ENCODE measurements at regions not wholly inside any gene's neighbourhood (a gene's known extent, or its start where the extent isn't known, plus 50 kb on each side); places are given as distances from the start of the nearest gene placed in this dataset.

DNA sequence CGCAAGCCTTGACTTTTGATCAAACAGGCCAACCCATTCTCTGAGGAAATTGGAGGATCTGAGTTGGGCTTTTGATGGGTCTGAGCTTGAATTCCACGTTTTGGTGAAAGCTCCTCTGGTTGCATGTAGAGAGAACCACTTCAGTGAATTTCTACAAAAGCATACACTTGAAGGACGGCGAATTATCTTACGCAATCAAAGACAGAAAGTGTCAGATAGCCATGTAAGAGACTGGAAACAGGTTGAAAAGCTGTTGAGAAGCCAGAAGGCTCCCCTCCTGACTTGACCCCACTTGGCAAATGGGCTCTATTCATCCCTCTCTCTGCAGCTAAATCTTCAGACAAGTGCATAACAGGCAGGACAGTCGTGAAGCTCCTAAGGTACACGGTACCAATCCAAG lies 809.1 kb downstream of the BCL11B start:
- no peak for DNase-seq

- no peak for DNase-seq
Measured at GRCh38 chr14:98466807-98467206, 805.2 kb downstream of the BCL11B start.

DNA sequence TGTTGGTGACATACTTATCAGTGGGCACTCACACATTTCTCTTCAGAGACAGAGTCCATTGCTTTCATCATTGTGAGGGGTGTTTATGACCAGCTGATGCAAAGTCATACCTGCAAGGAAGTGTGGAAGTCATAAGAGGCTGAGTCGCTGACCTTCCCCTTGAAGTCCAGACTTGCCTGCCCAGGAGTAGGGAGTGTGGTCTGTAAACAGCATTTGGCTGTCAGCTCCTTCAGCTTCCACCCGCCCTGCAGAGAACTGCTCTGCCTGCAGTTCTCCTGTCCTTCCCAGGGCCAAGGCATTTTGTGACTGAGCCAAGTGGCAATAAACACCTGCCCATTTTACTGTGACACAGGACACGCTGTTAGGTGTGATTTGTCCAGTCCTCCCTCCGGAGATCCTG lies 801.3 kb downstream of the BCL11B start:
- DNase-seq = no peak

DNA sequence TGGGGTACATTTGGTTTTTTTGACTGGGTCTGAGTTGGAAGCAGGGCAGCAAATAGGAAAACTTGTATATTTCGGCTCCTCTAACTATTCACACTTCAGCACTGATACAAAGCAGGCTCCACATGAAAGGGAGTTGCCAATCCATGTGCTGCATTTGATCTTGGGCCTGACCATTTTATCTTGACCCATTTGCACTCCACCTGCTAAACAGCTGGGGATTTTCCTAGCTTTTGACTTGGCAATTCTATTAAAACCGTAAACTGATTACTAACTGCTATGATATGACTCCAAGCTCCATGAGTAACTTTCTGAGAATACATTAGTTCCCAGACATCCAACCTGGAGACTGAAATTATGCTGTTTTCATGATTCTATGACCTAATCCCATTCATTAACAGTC lies 797.1 kb downstream of the BCL11B start:
- no peak for DNase-seq

DNA sequence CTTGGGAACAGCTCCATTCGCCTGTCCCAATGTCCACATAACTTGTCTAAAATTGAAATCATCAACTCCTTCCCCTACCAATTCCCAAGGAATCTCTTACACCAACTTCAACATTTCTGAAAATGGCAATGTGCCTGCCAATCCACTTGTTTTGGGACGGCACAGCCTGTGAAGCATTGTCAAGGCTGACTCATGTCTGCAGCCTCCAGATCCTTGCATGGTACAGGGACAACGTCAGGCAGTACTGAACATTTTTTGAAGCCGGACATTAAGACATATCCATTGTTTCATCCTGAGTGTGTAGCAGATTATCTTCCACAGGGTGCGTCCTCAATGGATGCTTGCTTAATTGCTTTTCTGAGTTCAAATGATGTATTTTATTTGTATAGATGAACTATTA lies 794.1 kb downstream of the BCL11B start:
- DNase-seq = no peak

GRCh38 chr14:98489115-98489514 lies 782.9 kb downstream of the BCL11B start:
- no peak for DNase-seq

- DNase-seq = no peak
Measured at GRCh38 chr14:98494582-98494981, 777.4 kb downstream of the BCL11B start.

DNA sequence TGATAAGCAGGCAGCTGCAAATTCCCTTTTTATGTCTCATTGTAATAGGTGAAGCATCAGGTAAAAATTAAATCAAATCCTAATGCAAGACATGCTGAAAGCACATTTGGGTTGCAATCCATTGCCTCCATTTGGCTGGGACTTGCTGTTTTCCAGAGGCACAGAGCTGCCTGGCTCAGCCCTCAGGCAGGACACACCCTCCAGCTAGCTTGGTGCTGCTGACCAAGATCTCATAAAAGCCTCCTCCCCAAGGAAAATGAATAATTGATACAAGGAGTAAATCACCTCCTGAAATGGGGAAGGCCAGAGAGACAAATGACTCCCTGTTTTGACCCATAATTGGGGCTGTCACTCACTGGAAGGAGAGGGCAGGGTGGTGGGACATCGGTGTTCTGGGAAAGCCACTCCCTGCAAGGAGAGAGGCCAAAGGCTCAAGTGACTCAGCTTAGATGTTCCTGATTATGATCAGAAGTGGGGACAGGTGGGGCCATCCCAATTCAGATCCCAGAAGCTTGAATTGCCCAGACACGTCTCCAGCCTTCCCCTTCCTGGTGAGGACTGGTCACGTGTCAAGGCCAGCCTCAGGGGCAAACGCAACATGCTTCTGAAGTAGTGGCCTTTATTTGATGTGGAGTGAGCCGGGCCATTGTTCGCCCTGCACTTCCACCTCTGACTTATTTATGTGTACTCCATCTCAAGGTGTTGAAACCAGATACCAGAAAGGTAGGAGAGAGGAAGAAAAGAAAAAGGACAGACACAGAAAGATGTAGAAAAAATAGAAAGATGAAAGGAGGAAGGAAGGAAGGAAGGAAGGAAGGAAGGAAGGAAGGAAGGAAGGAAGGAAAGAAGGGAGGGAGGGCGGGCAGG lies 773.7 kb downstream of the BCL11B start:
- peak; percentile 16 for DNase-seq

GRCh38 chr14:98501335-98501734 lies 770.7 kb downstream of the BCL11B start:
- no peak for DNase-seq

- DNase-seq = no peak
Measured at GRCh38 chr14:98501836-98502235, 770.2 kb downstream of the BCL11B start.

GRCh38 chr14:98503086-98503815 lies 768.7 kb downstream of the BCL11B start:
- DNase-seq = no peak

DNA sequence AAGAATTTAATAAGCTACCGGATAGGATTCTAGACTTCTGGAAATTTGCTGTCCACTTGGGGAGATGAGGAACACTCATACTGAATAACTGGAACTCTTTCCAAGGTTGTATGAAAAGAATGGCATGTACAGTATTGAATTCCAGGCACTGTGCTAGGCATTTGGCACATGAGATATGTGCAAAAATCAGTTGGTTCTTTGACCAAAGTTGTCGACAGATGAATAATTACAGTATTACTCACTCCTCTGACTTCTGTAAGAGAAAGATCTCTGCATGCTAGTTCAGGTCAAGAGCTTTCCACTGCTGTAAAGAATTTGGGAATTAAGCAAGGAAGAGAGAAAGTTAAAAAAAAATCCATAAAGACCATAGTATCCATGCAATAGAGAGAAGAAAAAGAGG lies 764.7 kb downstream of the BCL11B start:
- DNase-seq = no peak

DNA sequence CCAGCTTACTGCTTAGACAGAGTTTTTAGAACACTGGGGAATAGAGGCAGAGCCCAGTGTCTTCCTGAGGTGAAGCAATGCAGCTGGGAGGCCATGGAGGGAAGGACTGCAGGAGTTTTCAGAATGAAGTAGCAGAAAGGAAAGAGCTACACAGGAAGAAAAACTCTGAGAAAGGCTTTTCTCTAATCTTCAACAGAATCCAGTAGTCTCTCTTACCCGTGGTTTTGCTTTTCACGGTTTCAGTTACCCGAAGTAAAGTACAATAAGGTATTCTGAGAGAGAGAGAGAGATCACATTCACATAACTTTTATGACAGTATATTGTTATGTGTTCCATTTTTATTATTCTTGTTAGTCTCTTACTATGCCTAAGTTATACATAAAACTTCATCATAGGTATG lies 761.6 kb downstream of the BCL11B start:
- DNase-seq = no peak

- DNase-seq = no peak
Measured at GRCh38 chr14:98512501-98513251, 759.3 kb downstream of the BCL11B start.

- no peak for DNase-seq
Measured at GRCh38 chr14:98513558-98513957, 758.4 kb downstream of the BCL11B start.

DNA sequence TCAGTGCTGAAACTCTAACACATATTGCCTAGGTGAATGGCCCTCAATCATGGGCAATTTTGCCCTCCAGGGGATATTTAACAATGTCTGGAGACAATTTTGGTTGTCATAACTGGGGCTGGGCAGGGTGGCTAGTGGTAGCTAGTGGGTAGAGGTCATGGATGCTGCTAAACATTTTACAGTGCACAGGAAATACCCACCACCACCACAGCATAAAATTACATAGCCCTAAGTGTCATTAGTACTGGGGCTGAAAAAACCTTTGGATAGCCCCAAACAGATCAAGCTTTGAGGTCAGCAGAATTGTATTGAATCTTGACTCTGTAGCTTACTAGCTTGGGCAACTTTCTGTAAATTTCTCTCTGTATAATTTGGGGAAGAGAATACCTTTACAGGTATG lies 758.0 kb downstream of the BCL11B start:
- DNase-seq = no peak

GRCh38 chr14:98536256-98536655 lies 735.7 kb downstream of the BCL11B start:
- no peak for DNase-seq

GRCh38 chr14:98542316-98542715 lies 729.7 kb downstream of the BCL11B start:
- no peak for DNase-seq

- DNase-seq = no peak
Measured at GRCh38 chr14:98543074-98543473, 728.9 kb downstream of the BCL11B start.

- no peak for DNase-seq
Measured at GRCh38 chr14:98544174-98544573, 727.8 kb downstream of the BCL11B start.

GRCh38 chr14:98545181-98545580 lies 726.8 kb downstream of the BCL11B start:
- DNase-seq = no peak

DNA sequence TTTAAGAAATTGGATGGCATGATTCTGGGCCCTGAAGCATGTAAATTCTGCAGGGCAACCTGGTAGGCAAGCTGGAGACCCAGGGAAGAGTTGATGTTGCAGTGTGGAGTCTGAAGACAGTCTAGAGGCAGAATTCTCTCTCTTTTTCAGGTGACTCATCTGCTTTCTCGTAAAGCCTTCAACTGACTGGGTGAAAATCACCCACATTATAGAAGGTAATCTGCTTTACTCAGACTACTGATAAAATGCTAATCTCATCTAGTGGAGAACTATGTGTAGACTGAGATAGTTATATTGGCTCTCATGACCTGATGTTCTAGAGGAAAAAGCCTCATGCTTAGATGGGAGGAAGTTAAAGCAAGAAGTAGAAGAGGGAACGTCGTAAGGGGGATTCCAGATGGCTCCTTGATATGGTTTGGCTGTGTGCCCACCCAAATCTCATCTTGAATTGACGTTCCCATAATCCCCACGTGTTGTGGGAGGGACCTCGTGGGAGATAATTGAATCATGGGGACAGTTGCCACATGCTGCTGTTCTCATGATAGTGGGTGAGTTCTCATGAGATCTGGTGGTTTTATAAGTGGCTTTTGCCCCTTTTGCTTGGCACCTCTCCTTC lies 723.8 kb downstream of the BCL11B start:
- DNase-seq = no peak

DNA sequence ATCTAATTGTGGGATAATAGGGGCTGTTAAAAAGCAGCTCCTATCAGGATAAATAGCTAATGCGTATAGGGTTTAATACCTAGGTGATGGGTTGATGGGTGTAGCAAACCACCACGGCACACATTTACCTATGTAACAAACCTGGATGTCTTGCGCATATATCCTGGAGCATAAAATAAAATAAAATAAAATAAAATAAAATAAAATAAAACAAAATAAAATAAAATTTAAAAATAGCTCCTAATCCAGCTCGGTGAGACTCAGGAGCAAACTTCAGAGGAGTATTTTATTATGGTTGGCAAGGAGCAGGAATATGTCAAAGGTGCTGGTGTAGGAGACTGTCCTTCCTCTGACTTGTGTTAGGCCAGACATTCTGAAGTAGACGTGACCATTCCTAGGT lies 721.0 kb downstream of the BCL11B start:
- DNase-seq = no peak
